Stomach (tissue), 4 donors: ENCODE measurements at regions not wholly inside any gene's neighbourhood (a gene's known extent, or its start where the extent isn't known, plus 50 kb on each side); places are given as distances from the start of the nearest gene placed in this dataset.

Experiments
- EP300 ChIP-seq: sonication (generic); formaldehyde crosslinking; IDR thresholded peaks from one replicate; pipeline ENCODE4 v1.6.1; 2017; ENCODE audit warnings: antibody characterized with exemption
- TF ChIP-seq, protein P1 (sequence below), 7 experiments: fragments of 450-650 bp in 4 of 7; fragments of 200-600 bp in 3 of 7; sonication (generic) in 3 of 7; IDR thresholded peaks; one replicate each; pipeline ENCODE4 v1.5.1; 2016 to 2019; ENCODE audit warnings: antibody characterized with exemption in 7 of 7, control low read depth in 2 of 7, mild to moderate bottlenecking in 1 of 7

DNA sequence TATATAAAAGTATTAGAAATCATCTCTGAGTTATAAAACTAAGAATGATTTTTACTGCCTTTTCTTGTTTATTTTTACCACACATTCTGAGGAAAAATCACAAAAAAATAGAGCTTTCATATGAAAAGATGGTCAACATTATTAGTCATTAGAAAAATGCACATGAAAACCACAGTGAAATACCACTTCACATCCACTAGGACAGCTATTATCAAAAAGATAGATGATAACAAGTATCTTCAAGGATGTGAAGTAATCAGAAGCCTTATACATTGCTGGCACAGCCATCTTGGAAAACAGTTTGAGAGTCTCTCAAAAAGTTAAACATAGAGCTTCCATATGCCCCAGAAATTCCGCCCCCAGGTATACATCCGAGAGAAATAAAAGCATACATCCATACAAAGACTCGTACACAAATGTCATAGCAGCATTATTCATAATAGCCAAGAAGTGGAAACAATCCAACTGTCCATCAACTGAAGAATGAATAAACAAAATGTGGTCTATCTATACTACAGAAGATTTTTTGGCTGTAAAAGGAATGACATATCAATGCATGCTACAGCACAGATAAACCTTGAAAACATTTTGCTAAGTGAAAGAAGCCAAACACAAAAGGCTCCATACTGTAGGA is 523.9 kb downstream of the FUT8 start:
- TF ChIP-seq, protein P1, sequence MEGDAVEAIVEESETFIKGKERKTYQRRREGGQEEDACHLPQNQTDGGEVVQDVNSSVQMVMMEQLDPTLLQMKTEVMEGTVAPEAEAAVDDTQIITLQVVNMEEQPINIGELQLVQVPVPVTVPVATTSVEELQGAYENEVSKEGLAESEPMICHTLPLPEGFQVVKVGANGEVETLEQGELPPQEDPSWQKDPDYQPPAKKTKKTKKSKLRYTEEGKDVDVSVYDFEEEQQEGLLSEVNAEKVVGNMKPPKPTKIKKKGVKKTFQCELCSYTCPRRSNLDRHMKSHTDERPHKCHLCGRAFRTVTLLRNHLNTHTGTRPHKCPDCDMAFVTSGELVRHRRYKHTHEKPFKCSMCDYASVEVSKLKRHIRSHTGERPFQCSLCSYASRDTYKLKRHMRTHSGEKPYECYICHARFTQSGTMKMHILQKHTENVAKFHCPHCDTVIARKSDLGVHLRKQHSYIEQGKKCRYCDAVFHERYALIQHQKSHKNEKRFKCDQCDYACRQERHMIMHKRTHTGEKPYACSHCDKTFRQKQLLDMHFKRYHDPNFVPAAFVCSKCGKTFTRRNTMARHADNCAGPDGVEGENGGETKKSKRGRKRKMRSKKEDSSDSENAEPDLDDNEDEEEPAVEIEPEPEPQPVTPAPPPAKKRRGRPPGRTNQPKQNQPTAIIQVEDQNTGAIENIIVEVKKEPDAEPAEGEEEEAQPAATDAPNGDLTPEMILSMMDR (IDR thresholded peaks at IDR 0.05), result no peak
- no peak for TF ChIP-seq EP300
